Activated naive CD8-positive, alpha-beta T cell treated with anti-CD3 and anti-CD28 coated beads, Interleukin-2, amount 50 U/mL, for 24 hours (primary cell): ENCODE measurements at regions not wholly inside any gene's neighbourhood (a gene's known extent, or its start where the extent isn't known, plus 50 kb on each side); places are given as distances from the start of the nearest gene placed in this dataset.
A peak's percentile ranks its signal among the peaks of the same experiment; 100 is the strongest.

Experiments
- ATAC-seq: fragments of 150-1000 bp; cut with Tn5 transposase; one replicate; pipeline ENCODE4 v1.10.0; 2021
- DNase-seq: peaks from one replicate; pipeline ENCODE4 v3.0.0; 2021
- H3K27ac Mint-ChIP-seq: one replicate; pipeline ENCODE4 v1.8.0; 2021; ENCODE audit warnings: mild to moderate bottlenecking, mixed read lengths
- H3K27me3 Mint-ChIP-seq: one replicate; pipeline ENCODE4 v1.8.0; 2021; ENCODE audit warnings: mixed read lengths
- H3K36me3 Mint-ChIP-seq: one replicate; pipeline ENCODE4 v1.8.0; 2021; ENCODE audit warnings: low read depth, mixed read lengths
- H3K4me1 Mint-ChIP-seq: one replicate; pipeline ENCODE4 v1.8.0; 2021; ENCODE audit warnings: mixed read lengths
- H3K4me3 Mint-ChIP-seq: one replicate; pipeline ENCODE4 v1.8.0; 2021; ENCODE audit warnings: mild to moderate bottlenecking, moderate library complexity, mixed read lengths
- H3K9me3 Mint-ChIP-seq: one replicate; pipeline ENCODE4 v1.8.0; 2021; ENCODE audit warnings: mixed read lengths

GRCh38 chr6:144835322-144835973 lies 550.3 kb downstream of the UTRN start:
- H3K9me3 Mint-ChIP-seq = no peaks in the 10 kb centered on the region
- H3K27ac Mint-ChIP-seq = no peak overlapping the region
- no peaks in the 10 kb centered on the region for H3K27me3 Mint-ChIP-seq
- H3K36me3 Mint-ChIP-seq = peaks cover 6% of the 10 kb centered on the region
- DNase-seq (no peak), ATAC-seq (no peak)
- H3K4me1 Mint-ChIP-seq = no peaks in the 10 kb centered on the region
- H3K4me3 Mint-ChIP-seq = no peak overlapping the region

GRCh38 chr6:144840619-144841018 lies 555.5 kb downstream of the UTRN start:
- H3K4me3 Mint-ChIP-seq = no peak overlapping the region
- DNase-seq = no peak
- ATAC-seq = no peak
- H3K4me1 Mint-ChIP-seq = no peaks in the 10 kb centered on the region
- peaks cover 1% of the 10 kb centered on the region for H3K36me3 Mint-ChIP-seq
- H3K27ac Mint-ChIP-seq = no peak overlapping the region
- H3K9me3 Mint-ChIP-seq = no peaks in the 10 kb centered on the region
- H3K27me3 Mint-ChIP-seq = no peaks in the 10 kb centered on the region

GRCh38 chr6:144843701-144844100 lies 558.6 kb downstream of the UTRN start:
- Mint-ChIP-seq H3K36me3 (peaks cover 3% of the 10 kb centered on the region), H3K27ac (no peak overlapping the region), H3K4me3 (no peak overlapping the region), H3K4me1 (no peaks in the 10 kb centered on the region), H3K27me3 (no peaks in the 10 kb centered on the region), H3K9me3 (no peaks in the 10 kb centered on the region)
- DNase-seq = no peak
- no peak for ATAC-seq

- Mint-ChIP-seq H3K9me3 (no peaks in the 10 kb centered on the region), H3K4me1 (no peaks in the 10 kb centered on the region), H3K27me3 (no peaks in the 10 kb centered on the region), H3K36me3 (peaks cover 9% of the 10 kb centered on the region), H3K4me3 (no peak overlapping the region), H3K27ac (no peak overlapping the region)
- DNase-seq = no peak
- no peak for ATAC-seq
Measured at GRCh38 chr6:144844596-144844995, 559.5 kb downstream of the UTRN start.

GRCh38 chr6:144845186-144845585 lies 560.1 kb downstream of the UTRN start:
- Mint-ChIP-seq H3K36me3 (peaks cover 9% of the 10 kb centered on the region), H3K9me3 (no peaks in the 10 kb centered on the region), H3K27ac (no peak overlapping the region), H3K4me3 (no peak overlapping the region), H3K4me1 (no peaks in the 10 kb centered on the region), H3K27me3 (no peaks in the 10 kb centered on the region)
- no peak for DNase-seq
- no peak for ATAC-seq

GRCh38 chr6:144847916-144848315 lies 562.8 kb downstream of the UTRN start:
- no peak overlapping the region for H3K27ac Mint-ChIP-seq
- DNase-seq (no peak), ATAC-seq (no peak)
- peaks cover 12% of the 10 kb centered on the region for H3K36me3 Mint-ChIP-seq
- H3K4me1 Mint-ChIP-seq = no peaks in the 10 kb centered on the region
- H3K4me3 Mint-ChIP-seq = no peak overlapping the region
- no peaks in the 10 kb centered on the region for H3K27me3 Mint-ChIP-seq
- no peaks in the 10 kb centered on the region for H3K9me3 Mint-ChIP-seq

GRCh38 chr6:144849920-144850319 lies 564.8 kb downstream of the UTRN start:
- no peaks in the 10 kb centered on the region for H3K27me3 Mint-ChIP-seq
- H3K27ac Mint-ChIP-seq = no peak overlapping the region
- H3K36me3 Mint-ChIP-seq = peaks cover 16% of the 10 kb centered on the region
- H3K4me3 Mint-ChIP-seq = no peak overlapping the region
- ATAC-seq (no peak), DNase-seq (no peak)
- no peaks in the 10 kb centered on the region for H3K9me3 Mint-ChIP-seq
- peaks cover 8% of the 10 kb centered on the region for H3K4me1 Mint-ChIP-seq

GRCh38 chr6:144853603-144854002 lies 568.5 kb downstream of the UTRN start:
- ATAC-seq = peak; percentile 40
- Mint-ChIP-seq H3K4me1 (peaks cover 8% of the 10 kb centered on the region), H3K27ac (peak overlapping the region; percentile 35), H3K4me3 (no peak overlapping the region), H3K9me3 (no peaks in the 10 kb centered on the region), H3K36me3 (peaks cover 13% of the 10 kb centered on the region), H3K27me3 (no peaks in the 10 kb centered on the region)
- no peak for DNase-seq

- H3K27me3 Mint-ChIP-seq = no peaks in the 10 kb centered on the region
- no peak for ATAC-seq
- no peak overlapping the region for H3K4me3 Mint-ChIP-seq
- no peak overlapping the region for H3K27ac Mint-ChIP-seq
- peaks cover 7% of the 10 kb centered on the region for H3K36me3 Mint-ChIP-seq
- DNase-seq = no peak
- peaks cover 8% of the 10 kb centered on the region for H3K4me1 Mint-ChIP-seq
- H3K9me3 Mint-ChIP-seq = no peaks in the 10 kb centered on the region
Measured at GRCh38 chr6:144854654-144855053, 569.5 kb downstream of the UTRN start.

- DNase-seq (no peak), ATAC-seq (no peak)
- peaks cover 3% of the 10 kb centered on the region for H3K27me3 Mint-ChIP-seq
- H3K9me3 Mint-ChIP-seq = no peaks in the 10 kb centered on the region
- H3K4me3 Mint-ChIP-seq = no peak overlapping the region
- H3K4me1 Mint-ChIP-seq = peaks cover 8% of the 10 kb centered on the region
- H3K27ac Mint-ChIP-seq = no peak overlapping the region
- peaks cover 7% of the 10 kb centered on the region for H3K36me3 Mint-ChIP-seq
Measured at GRCh38 chr6:144855375-144855774, 570.2 kb downstream of the UTRN start.

- peaks cover 3% of the 10 kb centered on the region for H3K27me3 Mint-ChIP-seq
- ATAC-seq = no peak
- H3K9me3 Mint-ChIP-seq = no peaks in the 10 kb centered on the region
- peaks cover 7% of the 10 kb centered on the region for H3K36me3 Mint-ChIP-seq
- DNase-seq = no peak
- H3K4me3 Mint-ChIP-seq = no peak overlapping the region
- H3K27ac Mint-ChIP-seq = no peak overlapping the region
- peaks cover 8% of the 10 kb centered on the region for H3K4me1 Mint-ChIP-seq
Measured at GRCh38 chr6:144855812-144856531, 570.8 kb downstream of the UTRN start.

GRCh38 chr6:144856622-144857021 lies 571.5 kb downstream of the UTRN start:
- Mint-ChIP-seq H3K9me3 (no peaks in the 10 kb centered on the region), H3K27ac (no peak overlapping the region), H3K36me3 (peaks cover 7% of the 10 kb centered on the region), H3K4me3 (no peak overlapping the region), H3K4me1 (peaks cover 8% of the 10 kb centered on the region), H3K27me3 (peaks cover 3% of the 10 kb centered on the region)
- no peak for ATAC-seq
- DNase-seq = no peak

- no peak overlapping the region for H3K27ac Mint-ChIP-seq
- peaks cover 8% of the 10 kb centered on the region for H3K4me1 Mint-ChIP-seq
- DNase-seq (no peak), ATAC-seq (no peak)
- H3K9me3 Mint-ChIP-seq = no peaks in the 10 kb centered on the region
- H3K36me3 Mint-ChIP-seq = peaks cover 4% of the 10 kb centered on the region
- H3K4me3 Mint-ChIP-seq = no peak overlapping the region
- peaks cover 4% of the 10 kb centered on the region for H3K27me3 Mint-ChIP-seq
Measured at GRCh38 chr6:144857086-144857485, 572.0 kb downstream of the UTRN start.

- Mint-ChIP-seq H3K27me3 (peaks cover 6% of the 10 kb centered on the region), H3K27ac (no peak overlapping the region), H3K9me3 (no peaks in the 10 kb centered on the region), H3K4me3 (no peak overlapping the region), H3K36me3 (no peaks in the 10 kb centered on the region), H3K4me1 (no peaks in the 10 kb centered on the region)
- ATAC-seq (no peak), DNase-seq (no peak)
Measured at GRCh38 chr6:144862769-144863168, 577.6 kb downstream of the UTRN start.

GRCh38 chr6:144867761-144868160 lies 582.6 kb downstream of the UTRN start:
- Mint-ChIP-seq H3K36me3 (no peaks in the 10 kb centered on the region), H3K9me3 (no peaks in the 10 kb centered on the region), H3K27me3 (peaks cover 1% of the 10 kb centered on the region), H3K4me3 (no peak overlapping the region), H3K4me1 (no peaks in the 10 kb centered on the region), H3K27ac (no peak overlapping the region)
- DNase-seq = no peak
- ATAC-seq = no peak
